GM12872 (cell line): ENCODE measurements at regions not wholly inside any gene's neighbourhood (a gene's known extent, or its start where the extent isn't known, plus 50 kb on each side); places are given as distances from the start of the nearest gene placed in this dataset.

Source experiments
- CTCF ChIP-seq: IDR thresholded peaks from 3 replicates; pipeline ENCODE4 v1.5.1; 2011; ENCODE audit warnings: low read depth, mild to moderate bottlenecking, low read length, moderate library complexity; ENCODE audit not compliant: insufficient read depth

DNA sequence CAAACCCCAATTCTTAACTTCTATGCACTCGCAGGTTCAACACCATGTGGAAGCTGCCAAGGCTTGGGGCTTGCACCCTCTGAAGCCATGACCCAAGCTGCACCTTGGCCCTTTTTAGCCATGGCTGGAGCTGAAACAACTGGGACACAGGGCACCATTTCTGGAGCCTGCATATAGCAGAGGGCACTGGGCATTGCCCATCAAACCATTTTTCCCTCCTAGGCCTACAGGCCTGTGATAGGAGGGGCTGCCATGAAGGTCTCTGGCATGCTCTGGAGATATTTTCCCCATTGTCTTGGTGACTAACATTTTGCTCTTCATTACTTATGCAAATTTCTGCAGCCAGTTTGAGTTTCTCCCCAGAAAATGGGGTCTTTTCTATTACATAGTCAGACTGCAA, 484.7 kb downstream of the EPHA7 start:
- TF ChIP-seq CTCF = no peak

GRCh38 chr6:92930171-92930570, 489.2 kb downstream of the EPHA7 start:
- no peak for TF ChIP-seq CTCF

DNA sequence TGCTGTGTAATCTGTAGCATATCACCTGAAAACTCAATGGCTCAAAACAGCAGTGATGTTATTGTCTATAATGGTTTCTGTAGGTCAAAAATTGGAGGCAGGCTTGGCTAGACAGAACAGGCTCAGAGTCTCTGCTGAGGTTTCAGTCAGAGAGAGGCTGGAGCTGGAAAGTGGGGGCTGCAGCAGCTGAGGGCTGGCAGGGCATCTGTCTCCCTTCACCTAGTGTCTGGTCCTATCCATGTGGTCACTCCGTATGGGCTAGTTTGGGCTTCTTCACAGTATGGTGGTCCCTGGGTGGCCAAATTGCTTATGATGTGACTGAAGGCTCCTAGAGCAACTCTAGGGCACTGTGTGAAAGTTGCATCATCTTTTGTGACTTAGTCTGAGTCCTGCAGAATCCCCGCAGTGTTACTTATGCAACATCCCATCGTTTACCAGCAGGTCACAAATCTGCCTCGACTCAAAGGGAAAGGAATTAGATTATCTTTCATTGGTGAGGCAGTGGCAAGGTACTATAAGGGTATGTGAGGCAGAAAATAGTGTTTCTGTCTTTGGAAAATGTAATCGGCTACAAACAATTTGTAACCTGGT, 497.0 kb downstream of the EPHA7 start:
- no peak for TF ChIP-seq CTCF

DNA sequence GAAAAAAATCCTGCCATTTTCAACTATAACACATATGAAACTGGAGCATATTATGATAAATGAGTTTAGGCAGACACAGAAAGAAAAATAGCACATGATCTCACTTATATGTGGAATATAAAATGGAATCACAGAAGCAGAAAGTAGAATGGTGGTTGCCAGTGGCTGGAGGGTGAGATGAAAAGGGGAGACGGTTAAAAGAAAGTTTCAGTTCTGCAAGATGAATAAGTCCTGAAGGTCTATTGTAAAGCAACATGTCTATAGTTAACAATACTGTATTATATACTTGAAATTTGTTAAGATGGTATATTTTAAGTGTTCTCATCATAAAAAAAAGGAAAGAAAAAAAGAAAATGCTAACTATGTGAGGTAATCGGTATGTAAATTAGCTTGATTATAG, 503.9 kb downstream of the EPHA7 start:
- TF ChIP-seq CTCF = no peak

GRCh38 chr6:92911301-92911700, 508.1 kb downstream of the EPHA7 start:
- TF ChIP-seq CTCF = no peak

- no peak for TF ChIP-seq CTCF
These were observed 508.7 kb downstream of the EPHA7 start for GRCh38 chr6:92910646-92911045.

- no peak for TF ChIP-seq CTCF
These were observed 513.0 kb downstream of the EPHA7 start for GRCh38 chr6:92906385-92906784.
